Right lobe of liver (tissue), 6 donors: ENCODE measurements at regions not wholly inside any gene's neighbourhood (a gene's known extent, or its start where the extent isn't known, plus 50 kb on each side); places are given as distances from the start of the nearest gene placed in this dataset.

ENCODE experiments used
- ATAC-seq, 4 donors: fragments of 200-7000 bp; cut with Tn5 transposase; one replicate each; pipeline ENCODE4 v1.9.1; 2020; ENCODE audit warnings: mild to moderate bottlenecking in 4 of 4, moderate library complexity in 4 of 4
- DNase-seq, 3 donors: peaks; one replicate each; pipeline ENCODE4 v3.0.0-alpha.2; 2020
- H3K27ac ChIP-seq, 3 donors: fragments of 200-600 bp; one replicate each; pipeline ENCODE4 v1.8.0; 2022
- H3K27me3 ChIP-seq, 2 donors: fragments of 200-600 bp; one replicate each; pipeline ENCODE4 v1.8.0; 2022
- H3K36me3 ChIP-seq, 4 donors: fragments of 200-600 bp; sonication (generic) in 1 of 4; one replicate each; pipeline versions ENCODE4 v1.5.1 to v1.8.0; 2017 to 2022; ENCODE audit warnings: control low read depth in 1 of 4
- H3K4me1 ChIP-seq, 4 donors: fragments of 200-600 bp; sonication (generic) in 1 of 4; one replicate each; pipeline versions ENCODE4 v1.5.1 to v1.8.0; 2017 to 2022; ENCODE audit warnings: control low read depth in 1 of 4
- H3K4me3 ChIP-seq, 3 donors: fragments of 200-600 bp; one replicate each; pipeline ENCODE4 v1.8.0; 2022
- H3K9me3 ChIP-seq, 4 donors: fragments of 200-600 bp; sonication (generic) in 1 of 4; one replicate each; pipeline versions ENCODE4 v1.5.1 to v1.8.0; 2017 to 2022; ENCODE audit warnings: control low read depth in 1 of 4
- POLR2A ChIP-seq: fragments of 450-650 bp; IDR thresholded peaks from one replicate; pipeline ENCODE4 v1.6.1; 2017; ENCODE audit warnings: antibody characterized with exemption, mild to moderate bottlenecking
- WGBS: methylation state at CpG from one replicate; pipeline ENCODE4 v1.1.6; 2018; ENCODE audit warnings: low coverage, low lambda C conversion rate; ENCODE audit not compliant: insufficient coverage; ENCODE audit errors: missing lambda C conversion rate; 5-methylcytosine and 5-hydroxymethylcytosine counted together
- intact Hi-C, 2 donors: fragments of 100-400 bp; cut with DNase I; formaldehyde crosslinking; loops; one replicate each; pipeline versions ENCODE4 v1.11.2 to v1.14.1; 2022
- TF ChIP-seq, protein P1 (sequence below), 4 donors: fragments of 200-600 bp in 3 of 4; fragments of 450-650 bp in 1 of 4; IDR thresholded peaks; one replicate each; pipeline versions ENCODE4 v1.5.1 to v1.8.0; 2016 to 2022; ENCODE audit warnings: antibody characterized with exemption in 4 of 4, mild to moderate bottlenecking in 2 of 4
- donor health status: DM: no; HTN: yes; CAD: no.
- donor health status: DM: no; HTN: no; CAD: no.
- donor health status: DM: no; HTN: no; CAD: no.
- donor health status: DM: no; HTN: yes; CAD: no.
- donor health status: DM: no; HTN: yes; CAD: no.

DNA sequence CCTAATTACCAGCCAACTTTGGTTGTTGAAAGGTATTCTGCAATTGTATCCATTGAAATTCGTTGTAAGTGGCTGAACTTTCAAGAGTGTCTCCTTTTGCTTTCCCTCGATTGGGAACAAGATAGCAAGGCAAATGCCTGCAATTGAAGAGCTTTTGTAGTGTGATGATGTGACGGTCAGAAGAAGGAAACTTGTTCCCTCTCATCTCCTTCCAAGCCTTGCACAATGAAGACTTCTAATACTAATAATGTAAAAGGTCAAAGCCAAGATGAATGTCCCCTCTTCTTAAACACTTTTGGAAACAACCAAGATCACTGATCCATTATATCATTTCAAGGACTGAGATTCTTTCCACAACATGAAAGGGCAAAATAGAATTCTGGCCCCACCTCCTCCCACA lies 101.9 kb upstream of the LMCD1 start:
- DNase-seq: no peak
- Histone ChIP-seq H3K36me3 (no peaks in the 10 kb centered on the region), H3K4me1 (no peaks in the 10 kb centered on the region), H3K9me3 (no peaks in the 10 kb centered on the region), H3K27ac (no peak overlapping the region), H3K27me3 (no peaks in the 10 kb centered on the region), H3K4me3 (no peak overlapping the region)
- 82% methylated on average over 3 of the region's 3 CpGs for WGBS
- no peak for ATAC-seq
- TF ChIP-seq, protein P1, sequence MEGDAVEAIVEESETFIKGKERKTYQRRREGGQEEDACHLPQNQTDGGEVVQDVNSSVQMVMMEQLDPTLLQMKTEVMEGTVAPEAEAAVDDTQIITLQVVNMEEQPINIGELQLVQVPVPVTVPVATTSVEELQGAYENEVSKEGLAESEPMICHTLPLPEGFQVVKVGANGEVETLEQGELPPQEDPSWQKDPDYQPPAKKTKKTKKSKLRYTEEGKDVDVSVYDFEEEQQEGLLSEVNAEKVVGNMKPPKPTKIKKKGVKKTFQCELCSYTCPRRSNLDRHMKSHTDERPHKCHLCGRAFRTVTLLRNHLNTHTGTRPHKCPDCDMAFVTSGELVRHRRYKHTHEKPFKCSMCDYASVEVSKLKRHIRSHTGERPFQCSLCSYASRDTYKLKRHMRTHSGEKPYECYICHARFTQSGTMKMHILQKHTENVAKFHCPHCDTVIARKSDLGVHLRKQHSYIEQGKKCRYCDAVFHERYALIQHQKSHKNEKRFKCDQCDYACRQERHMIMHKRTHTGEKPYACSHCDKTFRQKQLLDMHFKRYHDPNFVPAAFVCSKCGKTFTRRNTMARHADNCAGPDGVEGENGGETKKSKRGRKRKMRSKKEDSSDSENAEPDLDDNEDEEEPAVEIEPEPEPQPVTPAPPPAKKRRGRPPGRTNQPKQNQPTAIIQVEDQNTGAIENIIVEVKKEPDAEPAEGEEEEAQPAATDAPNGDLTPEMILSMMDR (IDR thresholded peaks at IDR 0.05): no peak
- no peak for TF ChIP-seq POLR2A
- intact Hi-C loops: no loop called here

DNA sequence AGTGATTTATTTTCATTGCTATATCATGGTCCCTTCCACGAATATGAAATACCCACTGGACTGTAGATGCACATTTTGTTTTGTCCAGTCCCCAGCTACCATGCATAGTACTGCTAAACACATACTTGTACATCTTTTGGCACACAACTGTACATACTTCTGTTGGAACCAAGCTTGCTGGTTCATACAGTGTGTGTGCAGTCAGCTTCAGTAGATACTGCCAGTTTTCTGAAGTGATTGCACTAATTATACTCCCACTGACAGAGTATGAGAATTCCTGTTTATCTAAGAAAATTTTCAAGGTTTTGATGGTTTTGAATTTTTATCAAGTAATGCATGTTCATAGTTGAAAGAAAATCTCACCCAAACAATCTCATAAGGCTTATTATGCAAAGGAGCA lies 100.7 kb upstream of the LMCD1 start:
- WGBS: 50% methylated on average over 1 of the region's 1 CpG
- TF ChIP-seq POLR2A: no peak
- TF ChIP-seq, protein P1 (IDR thresholded peaks at IDR 0.05): no peak
- no peaks in the 10 kb centered on the region for H3K27me3 ChIP-seq
- H3K27ac ChIP-seq: no peak overlapping the region
- no peaks in the 10 kb centered on the region for H3K36me3 ChIP-seq
- no peak overlapping the region for H3K4me3 ChIP-seq
- ATAC-seq (no peak), DNase-seq (no peak)
- no peaks in the 10 kb centered on the region for H3K4me1 ChIP-seq
- intact Hi-C loops: no loop called here
- H3K9me3 ChIP-seq: no peaks in the 10 kb centered on the region

DNA sequence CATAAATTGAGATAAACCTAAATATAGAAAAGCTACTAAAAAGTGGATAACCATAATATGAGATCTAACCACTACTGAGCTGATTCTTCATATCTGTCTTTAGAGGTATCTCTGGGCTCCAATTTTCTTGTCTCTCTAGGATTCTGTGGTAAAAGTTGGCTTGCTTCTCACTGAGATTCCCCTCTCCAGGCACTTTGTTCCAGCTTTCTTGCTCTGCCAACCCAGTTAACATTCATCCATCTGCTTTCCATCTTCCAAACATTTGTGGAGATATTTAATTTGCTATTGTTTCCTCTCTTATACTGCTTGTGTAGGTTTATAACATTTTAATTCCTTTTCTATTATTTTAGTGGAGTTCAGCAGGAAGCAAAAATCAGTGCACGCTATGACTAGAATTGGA lies 97.6 kb upstream of the LMCD1 start:
- no peak overlapping the region for H3K27ac ChIP-seq
- no peaks in the 10 kb centered on the region for H3K27me3 ChIP-seq
- ATAC-seq (no peak), DNase-seq (no peak)
- no peaks in the 10 kb centered on the region for H3K9me3 ChIP-seq
- intact Hi-C loops: no loop called here
- TF ChIP-seq, protein P1 (IDR thresholded peaks at IDR 0.05): no peak
- no peak for TF ChIP-seq POLR2A
- no peaks in the 10 kb centered on the region for H3K4me1 ChIP-seq
- H3K36me3 ChIP-seq: no peaks in the 10 kb centered on the region
- WGBS: 93% methylated on average over 1 of the region's 1 CpG
- H3K4me3 ChIP-seq: no peak overlapping the region

DNA sequence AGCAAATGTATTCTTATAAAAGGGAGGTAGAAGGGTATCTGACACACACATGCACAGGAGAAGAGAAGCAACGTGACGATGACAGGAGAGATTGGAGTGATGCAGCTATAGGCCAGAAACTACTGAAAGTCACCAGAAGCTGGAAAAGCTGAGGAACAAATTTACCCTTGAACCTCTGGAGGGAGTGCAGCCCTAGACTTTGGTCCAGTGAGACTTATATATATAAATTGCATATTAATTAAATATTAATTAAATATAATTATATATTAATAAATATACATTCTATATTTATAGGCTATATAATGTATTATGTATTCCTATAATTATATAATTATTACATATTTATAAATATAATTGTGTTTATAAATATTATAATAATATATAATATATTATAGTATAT lies 96.5 kb upstream of the LMCD1 start:
- H3K4me1 ChIP-seq: no peaks in the 10 kb centered on the region
- no peak overlapping the region for H3K4me3 ChIP-seq
- H3K27me3 ChIP-seq: no peaks in the 10 kb centered on the region
- intact Hi-C loops: no loop called here
- H3K27ac ChIP-seq: no peak overlapping the region
- H3K36me3 ChIP-seq: no peaks in the 10 kb centered on the region
- 94% methylated on average over 2 of the region's 2 CpGs for WGBS
- DNase-seq: no peak
- H3K9me3 ChIP-seq: no peaks in the 10 kb centered on the region
- TF ChIP-seq, protein P1 (IDR thresholded peaks at IDR 0.05): no peak
- no peak for TF ChIP-seq POLR2A
- ATAC-seq: no peak

DNA sequence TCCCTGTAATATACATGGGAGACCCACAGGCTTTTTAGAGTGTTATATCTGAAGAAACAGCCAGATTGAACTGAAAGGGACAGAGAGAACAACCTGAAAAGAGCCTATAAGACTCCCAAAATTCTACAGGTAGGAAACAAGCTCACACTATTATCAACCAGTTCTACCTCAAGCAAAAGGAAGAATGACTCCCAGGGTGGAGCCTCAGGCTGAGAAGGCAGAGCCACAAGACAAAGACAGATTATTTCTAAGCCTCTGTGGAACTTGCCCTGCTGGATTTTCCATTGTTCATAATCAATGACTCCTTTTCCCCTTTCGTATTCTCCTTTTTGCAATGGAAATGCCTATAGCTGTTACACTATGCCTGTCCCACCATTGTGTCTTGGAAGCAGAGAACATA lies 95.1 kb upstream of the LMCD1 start:
- Histone ChIP-seq H3K27ac (no peak overlapping the region), H3K9me3 (no peaks in the 10 kb centered on the region), H3K4me1 (no peaks in the 10 kb centered on the region), H3K27me3 (no peaks in the 10 kb centered on the region), H3K36me3 (no peaks in the 10 kb centered on the region), H3K4me3 (no peak overlapping the region)
- 89% methylated on average over 1 of the region's 1 CpG for WGBS
- DNase-seq (no peak), ATAC-seq (no peak)
- intact Hi-C loops: no loop called here
- TF ChIP-seq POLR2A: no peak
- TF ChIP-seq, protein P1 (IDR thresholded peaks at IDR 0.05): no peak
